ENCODE measurements at regions not wholly inside any gene's neighbourhood (a gene's known extent, or its start where the extent isn't known, plus 50 kb on each side); places are given as distances from the start of the nearest gene placed in this dataset.
"Not testable (repeated sequence)": the region's sequence is repeated elsewhere in the genome, so short reads cannot be mapped to it uniquely, and the experiment has no call there.

- no peak for DNase-seq
These were observed 335.7 kb downstream of the SQOR start for GRCh38 chr15:45970542-45970941.

GRCh38 chr15:45980366-45980765 is 345.5 kb downstream of the SQOR start:
- no peak for DNase-seq

GRCh38 chr15:45981625-45982024 is 346.8 kb downstream of the SQOR start:
- no peak for DNase-seq

- no peak for DNase-seq
These were observed 357.0 kb downstream of the SQOR start for GRCh38 chr15:45991863-45992262.

GRCh38 chr15:45993072-45993471 is 358.2 kb downstream of the SQOR start:
- no peak for DNase-seq

GRCh38 chr15:45993508-45993907 is 358.7 kb downstream of the SQOR start:
- no peak for DNase-seq

- DNase-seq = no peak
These were observed 361.0 kb downstream of the SQOR start for GRCh38 chr15:45995800-45996199.

GRCh38 chr15:46014532-46014931 is 379.7 kb downstream of the SQOR start:
- DNase-seq = no peak

GRCh38 chr15:46034755-46035154 is 399.9 kb downstream of the SQOR start:
- DNase-seq = no peak

- DNase-seq = no peak
These were observed 404.9 kb downstream of the SQOR start for GRCh38 chr15:46039703-46040102.

GRCh38 chr15:46041905-46042304 is 407.1 kb downstream of the SQOR start:
- DNase-seq = no peak

- no peak for DNase-seq
These were observed 425.2 kb downstream of the SQOR start for GRCh38 chr15:46059921-46060594.

- DNase-seq = no peak
These were observed 426.2 kb downstream of the SQOR start for GRCh38 chr15:46061002-46061401.

GRCh38 chr15:46077220-46077619 is 442.4 kb downstream of the SQOR start:
- DNase-seq = no peak

GRCh38 chr15:46079046-46079445 is 444.2 kb downstream of the SQOR start:
- no peak for DNase-seq

GRCh38 chr15:46080016-46080415 is 445.2 kb downstream of the SQOR start:
- DNase-seq = no peak

- no peak for DNase-seq
These were observed 453.9 kb downstream of the SQOR start for GRCh38 chr15:46088486-46089445.

- DNase-seq = no peak
These were observed 454.7 kb downstream of the SQOR start for GRCh38 chr15:46089467-46089935.

- no peak for DNase-seq
These were observed 457.1 kb downstream of the SQOR start for GRCh38 chr15:46091860-46092450.

- DNase-seq = not testable (repeated sequence)
These were observed 463.2 kb downstream of the SQOR start for GRCh38 chr15:46098006-46098405.

GRCh38 chr15:46110755-46111154 is 475.9 kb downstream of the SQOR start:
- DNase-seq = no peak

GRCh38 chr15:46111730-46112129 is 476.9 kb downstream of the SQOR start:
- DNase-seq = peak; percentile 0

GRCh38 chr15:46117071-46117470 is 482.2 kb downstream of the SQOR start:
- no peak for DNase-seq

- no peak for DNase-seq
These were observed 485.9 kb downstream of the SQOR start for GRCh38 chr15:46120713-46121112.

All from DMS79 (cell line).